Heart left ventricle (tissue), 13 donors: ENCODE measurements at regions not wholly inside any gene's neighbourhood (a gene's known extent, or its start where the extent isn't known, plus 50 kb on each side); places are given as distances from the start of the nearest gene placed in this dataset.

Experiments used
- POLR2A ChIP-seq, 2 donors: fragments of 450-650 bp; IDR thresholded peaks; one replicate each; pipeline ENCODE4 v1.6.1; 2017; ENCODE audit warnings: antibody characterized with exemption in 2 of 2, mild to moderate bottlenecking in 2 of 2, moderate library complexity in 2 of 2
- TF ChIP-seq, protein P1 (sequence below), 12 donors: fragments of 200-600 bp; sonication (generic) in 4 of 12; IDR thresholded peaks; one replicate each; pipeline versions ENCODE4 v1.5.0 to v1.8.0; 2018 to 2022; ENCODE audit warnings: antibody characterized with exemption in 12 of 12, mild to moderate bottlenecking in 5 of 12
- donor health status: ischemic (EF 13 %, LVEDD 7.1; RV severe dilation, severe dysfunction).
- donor health status: DM: no; HTN: yes; CAD: no.
- donor health status: DM: no; HTN: no; CAD: no.
- donor health status: ischemic (EF 25% LVEDD 6.9; RV normal size, moderate dysfunction).
- donor health status: ischemic (EF 25% LVEDD 5.7; RV mildly dilated, moderate dysfunction).
- donor health status: ischemic (EF 35%, LVEDD 5.7; RV mildly dilated, moderate dysfunction).
- donor health status: nonischemic (EF 11% LVEDD 7.7; RV severe dilation, severe dysfunction).
- donor health status: DM: yes; HTN: yes; CAD: no.
- donor health status: PGD.
- donor health status: ischemic (EF 29% LVEDD 5.4; RV normal size, mild dysfunction).
- donor health status: nonischemic (EF 23%, LVEDD 6.1; RV moderate dilation, normal function).

DNA sequence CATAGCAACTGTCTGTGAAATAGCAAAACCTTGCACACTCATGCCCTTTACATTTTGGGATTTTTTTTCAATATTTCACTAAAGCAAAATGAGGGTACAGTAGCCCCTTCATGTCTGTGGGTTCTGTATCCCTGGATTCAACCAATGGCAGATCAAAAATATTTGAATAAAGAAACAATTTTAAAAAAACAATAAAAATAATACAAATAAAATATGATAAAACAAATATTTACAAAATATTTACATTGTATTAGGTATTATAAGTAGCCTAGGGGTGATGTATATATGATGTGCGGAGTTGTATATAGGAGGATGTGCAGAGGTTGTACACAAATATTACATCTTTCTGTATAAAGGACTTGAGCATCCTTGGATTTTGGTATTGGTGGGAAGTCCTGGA, 67.3 kb upstream of the CDH10 start:
- TF ChIP-seq, protein P1, sequence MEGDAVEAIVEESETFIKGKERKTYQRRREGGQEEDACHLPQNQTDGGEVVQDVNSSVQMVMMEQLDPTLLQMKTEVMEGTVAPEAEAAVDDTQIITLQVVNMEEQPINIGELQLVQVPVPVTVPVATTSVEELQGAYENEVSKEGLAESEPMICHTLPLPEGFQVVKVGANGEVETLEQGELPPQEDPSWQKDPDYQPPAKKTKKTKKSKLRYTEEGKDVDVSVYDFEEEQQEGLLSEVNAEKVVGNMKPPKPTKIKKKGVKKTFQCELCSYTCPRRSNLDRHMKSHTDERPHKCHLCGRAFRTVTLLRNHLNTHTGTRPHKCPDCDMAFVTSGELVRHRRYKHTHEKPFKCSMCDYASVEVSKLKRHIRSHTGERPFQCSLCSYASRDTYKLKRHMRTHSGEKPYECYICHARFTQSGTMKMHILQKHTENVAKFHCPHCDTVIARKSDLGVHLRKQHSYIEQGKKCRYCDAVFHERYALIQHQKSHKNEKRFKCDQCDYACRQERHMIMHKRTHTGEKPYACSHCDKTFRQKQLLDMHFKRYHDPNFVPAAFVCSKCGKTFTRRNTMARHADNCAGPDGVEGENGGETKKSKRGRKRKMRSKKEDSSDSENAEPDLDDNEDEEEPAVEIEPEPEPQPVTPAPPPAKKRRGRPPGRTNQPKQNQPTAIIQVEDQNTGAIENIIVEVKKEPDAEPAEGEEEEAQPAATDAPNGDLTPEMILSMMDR (IDR thresholded peaks at IDR 0.05) = no peak
- TF ChIP-seq POLR2A (IDR thresholded peaks at IDR 0.05) = no peak
